Spinal cord (tissue), 9 donors: ENCODE measurements at regions not wholly inside any gene's neighbourhood (a gene's known extent, or its start where the extent isn't known, plus 50 kb on each side); places are given as distances from the start of the nearest gene placed in this dataset.
"Not testable (repeated sequence)": the region's sequence is repeated elsewhere in the genome, so short reads cannot be mapped to it uniquely, and the experiment has no call there.

Experiments
- DNase-seq, 6 donors: peaks; one replicate each; pipeline versions ENCODE4 v3.0.0 to v3.0.0-alpha.2; 2013 to 2015; ENCODE audit warnings: low spot score in 6 of 6, low read depth in 4 of 6
- H3K27ac ChIP-seq: one replicate; pipeline ENCODE4 v1.5.1; 2013; ENCODE audit warnings: low read depth, low read length, control low read depth
- H3K27me3 ChIP-seq: one replicate; pipeline ENCODE4 v1.6.1; 2013; ENCODE audit warnings: low read length; ENCODE audit not compliant: control insufficient read depth, insufficient read depth
- H3K36me3 ChIP-seq: one replicate; pipeline ENCODE4 v1.6.1; 2013; ENCODE audit warnings: low read length; ENCODE audit not compliant: control insufficient read depth, insufficient read depth
- H3K4me1 ChIP-seq: one replicate; pipeline ENCODE4 v1.6.1; 2013; ENCODE audit warnings: low read length; ENCODE audit not compliant: control insufficient read depth, insufficient read depth
- H3K4me3 ChIP-seq: one replicate; pipeline ENCODE4 v1.5.1; 2013; ENCODE audit warnings: low read depth, low read length, control low read depth
- H3K9me3 ChIP-seq: one replicate; pipeline ENCODE4 v1.6.1; 2013; ENCODE audit warnings: low read length; ENCODE audit not compliant: control insufficient read depth, insufficient read depth
- WGBS: methylation state at CpG from one replicate; pipeline ENCODE4 v1.1.5; 2013; ENCODE audit warnings: missing lambda C conversion rate; ENCODE audit not compliant: insufficient coverage; 5-methylcytosine and 5-hydroxymethylcytosine counted together
- donor health status: healthy.

DNA sequence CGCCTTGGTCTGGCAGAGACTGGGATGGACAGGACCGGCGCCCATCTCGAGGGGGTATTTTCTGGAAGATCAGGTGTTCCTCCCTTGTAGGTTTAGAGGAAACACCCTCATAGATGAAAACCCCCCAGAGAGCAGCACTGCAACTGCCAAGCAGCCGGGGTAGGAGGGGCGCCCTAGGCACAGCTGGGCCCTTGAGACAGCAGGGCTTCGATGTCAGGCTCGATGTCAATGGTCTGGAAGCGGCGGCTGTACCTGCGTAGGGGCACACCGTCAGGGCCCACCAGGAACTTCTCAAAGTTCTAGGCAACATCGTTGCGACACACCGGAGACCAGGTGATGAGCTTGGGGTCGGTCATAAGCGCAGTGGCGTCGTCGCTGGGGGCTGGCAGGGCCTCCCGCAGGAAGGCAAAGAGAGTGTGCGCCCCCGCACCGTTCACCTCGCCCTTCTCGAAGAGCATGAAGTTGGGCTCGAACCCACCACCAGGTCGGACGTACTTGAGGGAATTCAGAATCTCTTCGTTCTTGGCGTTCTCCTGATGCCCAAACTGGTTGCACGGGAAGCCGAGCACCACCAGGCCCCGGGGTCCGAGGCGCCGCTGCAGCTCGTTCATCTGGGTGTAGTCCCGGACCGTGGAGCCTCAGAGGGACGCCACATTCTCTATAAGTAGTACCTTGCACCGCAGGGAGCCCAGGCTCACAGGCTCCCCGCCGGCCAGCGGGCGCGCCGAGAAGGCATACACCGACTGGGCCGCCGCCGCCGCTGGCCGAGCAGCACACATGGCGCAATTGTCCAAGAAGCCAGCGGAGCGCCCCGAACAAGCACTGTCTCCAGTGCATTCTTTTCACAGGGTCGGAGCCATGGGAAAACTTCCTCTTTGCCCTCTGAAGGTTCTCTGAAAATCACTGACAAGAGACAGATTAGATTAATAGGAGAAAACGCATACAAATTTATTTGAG lies 59.0 kb upstream of the ATXN3L start:
- H3K27ac ChIP-seq, H3K4me1 ChIP-seq, H3K4me3 ChIP-seq, DNase-seq, H3K36me3 ChIP-seq, H3K9me3 ChIP-seq: not testable (repeated sequence)
- 85% methylated on average over 46 of the region's 60 CpGs for WGBS
- H3K27me3 ChIP-seq: peaks cover 15% of the 10 kb centered on the region

DNA sequence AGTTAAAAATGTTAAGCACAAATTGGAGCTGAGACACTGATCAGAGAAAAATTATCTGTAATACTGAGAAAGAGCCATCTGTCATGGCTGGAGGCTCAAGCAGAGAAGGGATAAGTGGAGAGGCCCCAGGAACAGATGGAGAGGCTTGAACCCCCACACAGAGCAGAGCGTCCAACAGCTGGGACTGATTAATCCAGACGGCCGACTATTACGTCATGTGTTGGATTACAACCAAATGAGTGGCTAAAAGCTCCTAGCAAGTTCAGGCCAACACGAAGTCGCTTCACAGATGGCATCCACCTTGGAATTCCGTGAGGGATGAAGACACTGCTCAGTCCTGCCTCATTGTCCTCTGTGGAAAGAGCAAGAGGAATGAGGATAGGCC lies 57.7 kb upstream of the ATXN3L start:
- peaks cover 20% of the 10 kb centered on the region for H3K27me3 ChIP-seq
- 66% methylated on average over 6 of the region's 7 CpGs for WGBS
- H3K27ac ChIP-seq: no peak overlapping the region
- H3K9me3 ChIP-seq: no peaks in the 10 kb centered on the region
- no peak overlapping the region for H3K4me3 ChIP-seq
- DNase-seq: peak in 2 of 6 donors; percentile 76 to 77
- H3K4me1 ChIP-seq: no peaks in the 10 kb centered on the region
- no peaks in the 10 kb centered on the region for H3K36me3 ChIP-seq

GRCh38 chrX:13376857-13377549 lies 57.1 kb upstream of the ATXN3L start:
- Histone ChIP-seq H3K9me3 (no peaks in the 10 kb centered on the region), H3K4me1 (no peaks in the 10 kb centered on the region), H3K27me3 (peaks cover 17% of the 10 kb centered on the region), H3K36me3 (no peaks in the 10 kb centered on the region), H3K27ac (no peak overlapping the region), H3K4me3 (no peak overlapping the region)
- DNase-seq: peak in 3 of 6 donors; percentile 9 to 81 (median 55)
- WGBS: no CpG with 5 or more reads among the region's 9 CpGs

DNA sequence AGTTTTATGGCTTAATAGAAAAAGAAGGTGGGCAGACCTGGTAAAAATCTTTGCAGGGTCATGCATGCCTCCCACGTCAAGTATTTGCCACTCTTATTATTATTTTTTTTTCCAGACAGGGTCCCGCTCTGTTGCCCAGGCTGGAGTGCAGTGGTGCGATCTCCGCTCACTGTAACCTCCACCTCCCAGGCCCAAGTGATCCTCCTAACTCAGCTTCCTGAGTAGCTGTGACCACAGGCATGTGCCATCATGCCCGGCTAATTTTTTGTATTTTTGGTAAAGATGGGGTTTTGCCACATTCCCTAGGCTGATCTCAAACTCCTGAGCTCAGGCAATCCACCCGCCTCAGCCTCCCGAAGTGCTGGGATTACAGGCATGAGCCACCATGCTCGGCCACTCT lies 55.7 kb upstream of the ATXN3L start:
- not testable (repeated sequence) for H3K4me1 ChIP-seq, DNase-seq, H3K4me3 ChIP-seq, H3K9me3 ChIP-seq, H3K36me3 ChIP-seq, H3K27ac ChIP-seq
- H3K27me3 ChIP-seq: peaks cover 17% of the 10 kb centered on the region
- 84% methylated on average over 5 of the region's 8 CpGs for WGBS

- WGBS: no CpG with 5 or more reads among the region's 2 CpGs
- Histone ChIP-seq H3K9me3 (no peaks in the 10 kb centered on the region), H3K27me3 (peaks cover 16% of the 10 kb centered on the region), H3K36me3 (no peaks in the 10 kb centered on the region), H3K4me1 (no peaks in the 10 kb centered on the region), H3K27ac (no peak overlapping the region), H3K4me3 (no peak overlapping the region)
- DNase-seq: no peak
Observed at GRCh38 chrX:13374364-13374763, 54.5 kb upstream of the ATXN3L start.

DNA sequence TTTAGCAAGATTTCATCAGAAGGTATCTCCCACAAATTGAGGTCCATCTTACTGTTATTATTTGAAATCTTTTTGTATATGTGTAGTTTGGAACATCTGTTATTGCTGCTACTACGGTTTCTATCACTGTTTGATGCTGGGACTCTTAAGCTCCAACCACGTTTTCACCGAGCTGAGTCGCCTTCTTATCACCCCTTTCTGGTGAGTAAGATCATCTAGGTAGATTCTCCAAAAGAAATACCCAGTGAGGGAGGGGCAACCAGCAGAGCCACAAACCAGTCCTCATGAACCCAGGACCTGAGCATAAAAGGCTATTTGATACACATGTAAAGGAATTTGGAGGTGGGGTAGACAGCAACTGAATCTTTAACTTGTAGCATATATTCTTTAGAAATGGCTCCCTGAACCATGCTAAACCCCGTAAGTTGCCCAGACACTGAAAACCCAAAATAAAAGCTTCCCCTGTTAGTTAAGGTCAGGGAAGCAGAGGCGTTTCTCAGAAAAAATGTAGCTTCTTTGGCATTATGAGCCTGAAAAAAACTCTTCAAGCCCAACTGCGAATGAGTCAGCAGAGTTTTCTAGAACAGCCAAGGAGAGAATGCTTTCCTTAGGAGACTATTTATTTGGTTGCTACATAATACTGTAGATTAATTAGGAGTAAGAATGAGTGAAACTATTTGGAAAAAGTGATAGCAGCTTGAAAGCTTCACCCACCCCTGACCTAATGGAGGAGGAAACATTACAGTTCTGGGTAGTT lies 53.8 kb upstream of the ATXN3L start:
- Histone ChIP-seq H3K4me1 (no peaks in the 10 kb centered on the region), H3K27ac (no peak overlapping the region), H3K9me3 (no peaks in the 10 kb centered on the region), H3K4me3 (no peak overlapping the region), H3K36me3 (no peaks in the 10 kb centered on the region), H3K27me3 (peaks cover 20% of the 10 kb centered on the region)
- no CpG with 5 or more reads among the region's 7 CpGs for WGBS
- no peak for DNase-seq

DNA sequence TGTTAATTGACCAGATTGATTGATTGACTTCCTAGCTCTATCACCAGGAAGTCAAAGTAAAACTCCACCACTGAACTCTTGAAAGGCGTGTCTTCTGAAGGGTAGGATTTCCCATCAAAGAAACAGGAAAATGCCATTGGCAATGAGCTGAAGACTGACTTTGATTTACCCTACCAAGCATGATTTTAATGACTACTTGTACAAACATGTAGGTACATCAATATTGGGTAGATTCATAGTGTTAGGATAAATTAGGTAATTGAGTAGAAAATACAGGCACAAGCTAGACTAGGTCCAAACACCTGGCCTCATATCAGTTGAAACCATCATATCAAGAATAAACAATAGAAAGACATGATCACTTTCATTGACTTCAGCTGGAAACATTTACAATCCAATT lies 53.2 kb upstream of the ATXN3L start:
- WGBS: 60% methylated on average over 1 of the region's 1 CpG
- H3K4me1 ChIP-seq: no peaks in the 10 kb centered on the region

GRCh38 chrX:13372203-13372980 lies 52.5 kb upstream of the ATXN3L start:
- Histone ChIP-seq H3K9me3 (no peaks in the 10 kb centered on the region), H3K27ac (no peak overlapping the region), H3K4me3 (no peak overlapping the region), H3K4me1 (no peaks in the 10 kb centered on the region), H3K36me3 (no peaks in the 10 kb centered on the region), H3K27me3 (peaks cover 20% of the 10 kb centered on the region)
- no peak for DNase-seq
- WGBS: no CpG with 5 or more reads among the region's 2 CpGs

More for the DNA sequence above, 53.2 kb upstream of the ATXN3L start:
- Histone ChIP-seq H3K36me3 (no peaks in the 10 kb centered on the region), H3K27ac (no peak overlapping the region), H3K27me3 (peaks cover 20% of the 10 kb centered on the region), H3K9me3 (no peaks in the 10 kb centered on the region), H3K4me3 (no peak overlapping the region)
- DNase-seq: no peak

DNA sequence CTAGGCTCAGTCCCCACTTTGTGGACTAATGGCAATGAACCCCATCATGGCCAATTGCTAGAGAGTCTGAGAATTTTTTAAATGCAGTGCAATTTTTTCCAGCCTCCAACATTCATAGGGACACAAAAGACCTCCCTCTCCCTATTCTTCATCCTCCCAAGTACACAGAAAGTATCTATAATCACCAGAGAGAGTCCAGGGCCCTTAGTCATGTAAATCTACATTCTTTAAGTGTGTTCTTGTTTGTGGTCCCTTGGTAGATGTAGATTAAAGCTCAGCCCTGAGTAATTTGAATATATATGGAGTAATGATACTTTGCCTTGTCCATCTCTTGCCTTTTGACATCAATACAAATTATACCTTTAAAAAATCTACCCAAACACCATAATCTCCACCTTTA lies 51.3 kb upstream of the ATXN3L start:
- Histone ChIP-seq H3K36me3 (no peaks in the 10 kb centered on the region), H3K27me3 (peaks cover 27% of the 10 kb centered on the region), H3K4me1 (no peaks in the 10 kb centered on the region), H3K9me3 (no peaks in the 10 kb centered on the region), H3K27ac (no peak overlapping the region), H3K4me3 (no peak overlapping the region)
- DNase-seq: no peak
